ENCODE measurements at regions not wholly inside any gene's neighbourhood (a gene's known extent, or its start where the extent isn't known, plus 50 kb on each side); places are given as distances from the start of the nearest gene placed in this dataset.

- no peak for TF ChIP-seq EZH2 (IDR thresholded peaks at IDR 0.05; ENCODE audit: insufficient read depth, poor library complexity, severe bottlenecking)
- TF ChIP-seq EZH2phosphoT487 (IDR thresholded peaks at IDR 0.05; ENCODE audit: insufficient read depth, low read depth): no peak
Measured at GRCh38 chr2:8144131-8144631, 537.7 kb upstream of the ID2 start.

Data from GM23248 (cell line).